SKM-1 (cell line): ENCODE measurements at regions not wholly inside any gene's neighbourhood (a gene's known extent, or its start where the extent isn't known, plus 50 kb on each side); places are given as distances from the start of the nearest gene placed in this dataset.

Source experiments
- DNase-seq: peaks from one replicate; lab custom pipeline; 2025; ENCODE audit not compliant: unreplicated experiment; lab: John Stamatoyannopoulos, UW

GRCh38 chr17:79232957-79233356 is 158.3 kb downstream of the ENGASE start:
- no peak for DNase-seq

GRCh38 chr17:79231766-79232287 is 157.2 kb downstream of the ENGASE start:
- DNase-seq = no peak

- DNase-seq = no peak
Measured at GRCh38 chr17:79230576-79230975, 156.0 kb downstream of the ENGASE start.

GRCh38 chr17:79226037-79226436 is 151.4 kb downstream of the ENGASE start:
- DNase-seq = no peak

- no peak for DNase-seq
Measured at GRCh38 chr17:79224903-79225302, 150.3 kb downstream of the ENGASE start.

GRCh38 chr17:79224476-79224875 is 149.9 kb downstream of the ENGASE start:
- no peak for DNase-seq

- no peak for DNase-seq
Measured at GRCh38 chr17:79223953-79224352, 149.3 kb downstream of the ENGASE start.

- no peak for DNase-seq
Measured at GRCh38 chr17:79223471-79223870, 148.8 kb downstream of the ENGASE start.

GRCh38 chr17:79221597-79221996 is 147.0 kb downstream of the ENGASE start:
- DNase-seq = no peak

GRCh38 chr17:79220713-79221291 is 146.2 kb downstream of the ENGASE start:
- no peak for DNase-seq

- DNase-seq = no peak
Measured at GRCh38 chr17:79220201-79220712, 145.6 kb downstream of the ENGASE start.

GRCh38 chr17:79219208-79219935 is 144.7 kb downstream of the ENGASE start:
- DNase-seq = no peak

- DNase-seq = no peak
Measured at GRCh38 chr17:79218825-79219200, 144.2 kb downstream of the ENGASE start.

GRCh38 chr17:79218175-79218824 is 143.7 kb downstream of the ENGASE start:
- DNase-seq = no peak

GRCh38 chr17:79217473-79218135 is 143.0 kb downstream of the ENGASE start:
- no peak for DNase-seq

GRCh38 chr17:79216826-79217225 is 142.2 kb downstream of the ENGASE start:
- DNase-seq = no peak

- DNase-seq = no peak
Measured at GRCh38 chr17:79216391-79216790, 141.8 kb downstream of the ENGASE start.

- DNase-seq = no peak
Measured at GRCh38 chr17:79215631-79216030, 141.0 kb downstream of the ENGASE start.

- DNase-seq = no peak
Measured at GRCh38 chr17:79214940-79215604, 140.4 kb downstream of the ENGASE start.

- no peak for DNase-seq
Measured at GRCh38 chr17:79214459-79214858, 139.8 kb downstream of the ENGASE start.

GRCh38 chr17:79213305-79213704 is 138.7 kb downstream of the ENGASE start:
- no peak for DNase-seq
